ENCODE measurements at regions not wholly inside any gene's neighbourhood (a gene's known extent, or its start where the extent isn't known, plus 50 kb on each side); places are given as distances from the start of the nearest gene placed in this dataset.
A peak's percentile ranks its signal among the peaks of the same experiment; 100 is the strongest.

DNA sequence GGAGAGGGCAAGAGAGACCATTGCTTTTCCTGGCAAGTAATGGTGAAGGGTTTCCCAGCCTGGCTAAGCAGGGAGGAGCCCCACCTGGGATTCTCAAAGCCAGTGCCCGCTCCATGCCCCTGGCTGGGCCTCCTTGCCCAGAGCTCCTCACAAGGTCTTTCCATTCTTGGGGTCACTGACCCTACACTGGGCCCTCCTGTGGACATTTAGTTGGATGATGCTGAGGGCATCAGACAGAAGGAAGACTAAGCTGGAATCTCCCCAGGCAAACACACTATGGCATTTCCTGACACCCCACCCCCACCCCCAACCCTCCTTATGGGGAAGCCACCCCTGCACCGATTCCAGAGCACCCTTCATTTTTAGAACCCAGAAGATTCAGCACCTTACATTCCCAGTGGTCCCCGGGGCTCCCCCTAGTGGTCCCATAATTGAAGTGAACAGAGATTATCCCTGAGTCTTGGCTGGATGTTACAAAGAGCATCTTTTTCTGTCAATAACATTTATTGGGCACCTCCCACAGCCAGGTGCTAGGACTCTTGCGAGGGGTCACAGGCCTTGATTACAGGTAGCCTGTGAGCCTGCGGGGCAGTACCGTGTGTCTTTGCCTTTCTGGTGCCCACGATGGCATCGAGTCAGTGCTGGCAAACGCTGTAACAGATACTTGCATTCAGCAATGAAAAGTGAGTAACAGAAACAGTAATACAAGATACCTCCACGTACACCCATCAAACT, 548.5 kb downstream of the BUD13 start:
- TF ChIP-seq, protein P1, sequence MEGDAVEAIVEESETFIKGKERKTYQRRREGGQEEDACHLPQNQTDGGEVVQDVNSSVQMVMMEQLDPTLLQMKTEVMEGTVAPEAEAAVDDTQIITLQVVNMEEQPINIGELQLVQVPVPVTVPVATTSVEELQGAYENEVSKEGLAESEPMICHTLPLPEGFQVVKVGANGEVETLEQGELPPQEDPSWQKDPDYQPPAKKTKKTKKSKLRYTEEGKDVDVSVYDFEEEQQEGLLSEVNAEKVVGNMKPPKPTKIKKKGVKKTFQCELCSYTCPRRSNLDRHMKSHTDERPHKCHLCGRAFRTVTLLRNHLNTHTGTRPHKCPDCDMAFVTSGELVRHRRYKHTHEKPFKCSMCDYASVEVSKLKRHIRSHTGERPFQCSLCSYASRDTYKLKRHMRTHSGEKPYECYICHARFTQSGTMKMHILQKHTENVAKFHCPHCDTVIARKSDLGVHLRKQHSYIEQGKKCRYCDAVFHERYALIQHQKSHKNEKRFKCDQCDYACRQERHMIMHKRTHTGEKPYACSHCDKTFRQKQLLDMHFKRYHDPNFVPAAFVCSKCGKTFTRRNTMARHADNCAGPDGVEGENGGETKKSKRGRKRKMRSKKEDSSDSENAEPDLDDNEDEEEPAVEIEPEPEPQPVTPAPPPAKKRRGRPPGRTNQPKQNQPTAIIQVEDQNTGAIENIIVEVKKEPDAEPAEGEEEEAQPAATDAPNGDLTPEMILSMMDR (IDR thresholded peaks at IDR 0.05) = peak in 1 of 3 experiments; percentile 38
- TF ChIP-seq POLR2A (IDR thresholded peaks at IDR 0.05) = no peak
